ENCODE measurements at regions not wholly inside any gene's neighbourhood (a gene's known extent, or its start where the extent isn't known, plus 50 kb on each side); places are given as distances from the start of the nearest gene placed in this dataset.

DNA sequence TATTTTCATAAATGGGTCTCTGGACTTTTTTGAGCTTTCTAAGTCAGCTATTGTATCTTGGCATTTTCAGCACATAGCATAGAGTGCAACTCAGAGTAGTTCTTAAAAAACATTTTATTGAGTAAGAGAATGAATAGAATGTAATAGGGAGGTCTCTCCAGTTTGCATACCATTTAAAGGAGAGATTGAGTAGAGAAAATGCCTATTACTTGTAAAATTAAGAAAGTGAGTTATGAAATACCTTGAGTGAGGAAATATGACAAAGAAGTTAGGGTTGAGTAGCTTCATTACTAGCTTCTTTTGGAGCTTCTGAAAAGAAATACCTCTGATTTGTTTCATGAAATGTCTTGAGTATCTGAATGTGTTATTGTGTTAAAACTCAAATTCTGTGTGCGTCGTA, 140.0 kb downstream of the AASDHPPT start:
- TF ChIP-seq, protein P1, sequence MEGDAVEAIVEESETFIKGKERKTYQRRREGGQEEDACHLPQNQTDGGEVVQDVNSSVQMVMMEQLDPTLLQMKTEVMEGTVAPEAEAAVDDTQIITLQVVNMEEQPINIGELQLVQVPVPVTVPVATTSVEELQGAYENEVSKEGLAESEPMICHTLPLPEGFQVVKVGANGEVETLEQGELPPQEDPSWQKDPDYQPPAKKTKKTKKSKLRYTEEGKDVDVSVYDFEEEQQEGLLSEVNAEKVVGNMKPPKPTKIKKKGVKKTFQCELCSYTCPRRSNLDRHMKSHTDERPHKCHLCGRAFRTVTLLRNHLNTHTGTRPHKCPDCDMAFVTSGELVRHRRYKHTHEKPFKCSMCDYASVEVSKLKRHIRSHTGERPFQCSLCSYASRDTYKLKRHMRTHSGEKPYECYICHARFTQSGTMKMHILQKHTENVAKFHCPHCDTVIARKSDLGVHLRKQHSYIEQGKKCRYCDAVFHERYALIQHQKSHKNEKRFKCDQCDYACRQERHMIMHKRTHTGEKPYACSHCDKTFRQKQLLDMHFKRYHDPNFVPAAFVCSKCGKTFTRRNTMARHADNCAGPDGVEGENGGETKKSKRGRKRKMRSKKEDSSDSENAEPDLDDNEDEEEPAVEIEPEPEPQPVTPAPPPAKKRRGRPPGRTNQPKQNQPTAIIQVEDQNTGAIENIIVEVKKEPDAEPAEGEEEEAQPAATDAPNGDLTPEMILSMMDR (IDR thresholded peaks at IDR 0.05), result no peak
- TF ChIP-seq ZFX (IDR thresholded peaks at IDR 0.05; ENCODE audit: borderline replicate concordance), result no peak

All from 22Rv1 (cell line).